Endothelial cell of umbilical vein (primary cell): ENCODE measurements at regions not wholly inside any gene's neighbourhood (a gene's known extent, or its start where the extent isn't known, plus 50 kb on each side); places are given as distances from the start of the nearest gene placed in this dataset.

ENCODE experiments used
- CTCF ChIP-seq, 2 donors: IDR thresholded peaks; 1 replicate in 1 of 2; 2 replicates in 1 of 2; pipeline ENCODE4 v1.5.1; 2011; ENCODE audit warnings: low read length in 2 of 2, mild to moderate bottlenecking in 2 of 2, moderate library complexity in 2 of 2, control low read depth in 1 of 2, inconsistent platforms in 1 of 2, low read depth in 1 of 2; ENCODE audit not compliant: insufficient read depth in 1 of 2; ENCODE audit errors: extremely low read depth in 1 of 2
- EZH2 ChIP-seq: IDR thresholded peaks from 2 replicates; pipeline ENCODE4 v1.6.1; 2012; ENCODE audit warnings: borderline replicate concordance, low read depth, mild to moderate bottlenecking, moderate library complexity, low read length, inconsistent platforms; ENCODE audit not compliant: severe bottlenecking
- GATA2 ChIP-seq: IDR thresholded peaks from 2 replicates; pipeline ENCODE4 v1.7.0; 2011; ENCODE audit warnings: low read depth, mild to moderate bottlenecking, moderate library complexity, mixed read lengths, low read length; ENCODE audit not compliant: insufficient read length, insufficient read depth
- JUN ChIP-seq: IDR thresholded peaks from 2 replicates; pipeline ENCODE4 v1.6.1; 2011; ENCODE audit warnings: borderline replicate concordance, low read depth; ENCODE audit not compliant: insufficient read length, insufficient read depth
- MAX ChIP-seq: IDR thresholded peaks from 2 replicates; pipeline ENCODE4 v1.6.1; 2011; ENCODE audit not compliant: insufficient read depth, insufficient read length
- MYC ChIP-seq: IDR thresholded peaks from one replicate; pipeline ENCODE4 v1.6.1; 2011; ENCODE audit warnings: mild to moderate bottlenecking, low read depth, low read length
- POLR2A ChIP-seq: IDR thresholded peaks from 2 replicates; pipeline ENCODE4 v1.6.1; 2012; ENCODE audit warnings: low read depth, mild to moderate bottlenecking, control low read depth, low read length
- POLR2AphosphoS5 ChIP-seq: IDR thresholded peaks from 2 replicates; pipeline ENCODE4 v1.6.1; 2012; ENCODE audit warnings: low read depth, mild to moderate bottlenecking, control low read depth, low read length, moderate library complexity; ENCODE audit not compliant: insufficient read depth

- TF ChIP-seq POLR2A (no peak), POLR2AphosphoS5 (no peak), CTCF (IDR thresholded peaks at IDR 0.05; ENCODE audit: extremely low read depth in 1 of 2, insufficient read depth in 1 of 2, low read depth in 1 of 2, low read length in 2 of 2) (no peak), GATA2 (no peak), JUN (no peak), MYC (no peak), EZH2 (no peak), MAX (no peak)
Measured at GRCh38 chr5:130427222-130427955, 523.1 kb downstream of the CHSY3 start.
